ENCODE measurements at regions not wholly inside any gene's neighbourhood (a gene's known extent, or its start where the extent isn't known, plus 50 kb on each side); places are given as distances from the start of the nearest gene placed in this dataset.

DNA sequence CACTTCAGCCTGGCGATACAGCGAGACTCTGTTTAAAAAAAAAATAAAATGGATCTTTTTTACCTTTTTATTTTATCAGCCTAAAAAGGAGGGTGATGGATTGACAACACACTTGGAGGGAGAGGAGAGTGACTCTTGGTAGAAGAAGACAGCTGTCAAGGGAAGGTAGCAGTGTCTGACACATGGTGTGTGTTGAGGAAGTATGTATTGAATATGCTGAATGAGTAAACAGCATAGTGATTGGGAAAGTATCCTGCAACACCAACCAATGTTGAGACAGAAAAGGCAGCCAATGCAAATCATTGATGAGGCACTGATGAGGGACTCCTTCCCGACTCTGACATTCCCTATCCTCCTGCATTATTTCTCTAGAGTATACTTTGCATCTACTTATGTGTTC lies 306.4 kb downstream of the LPIN1 start:
- no peak for DNase-seq (ENCODE audit: low spot score in 2 of 2)
- TF ChIP-seq POLR2A (IDR thresholded peaks at IDR 0.05) (no peak), CTCF (IDR thresholded peaks at IDR 0.05) (no peak)
- intact Hi-C loops (cut with DNase I; ENCODE audit: low total_unique reads) = no loop called here
- no peak overlapping the region for H3K4me3 ChIP-seq (ENCODE audit: low read depth, poor library complexity, severe bottlenecking)
- WGBS, 2 donors = 88 to 94% methylated on average over 3 of the region's 3 CpGs

DNA sequence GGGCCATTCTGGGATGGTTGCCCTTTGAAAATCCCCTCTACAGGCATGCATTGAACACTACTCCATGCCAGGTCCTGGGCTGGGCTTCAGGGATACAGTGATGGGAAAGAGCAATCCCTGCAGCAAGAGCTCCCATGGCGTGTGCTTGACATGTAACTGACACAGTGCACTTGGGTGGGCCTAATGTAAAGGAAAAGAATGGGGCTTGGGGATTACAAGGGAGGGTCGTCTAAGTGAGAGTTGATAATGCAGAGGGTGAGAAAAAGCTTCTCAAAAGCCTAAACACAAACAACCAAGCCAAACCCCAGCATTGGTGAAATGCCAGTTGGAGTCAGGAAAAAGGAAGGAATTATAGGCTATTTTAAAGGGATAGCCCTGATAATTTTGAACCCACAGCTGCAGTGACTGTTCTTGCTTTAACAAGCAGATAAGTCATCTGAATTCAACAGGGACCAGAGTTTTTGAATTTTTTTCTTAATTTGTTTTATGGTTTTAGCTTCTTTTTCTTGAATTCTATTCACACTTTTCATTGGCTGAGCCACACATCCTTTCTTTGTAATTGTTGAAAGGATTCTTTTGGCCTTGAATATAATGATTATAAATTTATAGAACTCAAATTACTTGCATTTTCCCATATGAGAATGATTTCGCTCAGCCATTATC lies 308.7 kb downstream of the LPIN1 start:
- 74% methylated on average over 3 of the region's 3 CpGs for WGBS, 2 donors

DNA sequence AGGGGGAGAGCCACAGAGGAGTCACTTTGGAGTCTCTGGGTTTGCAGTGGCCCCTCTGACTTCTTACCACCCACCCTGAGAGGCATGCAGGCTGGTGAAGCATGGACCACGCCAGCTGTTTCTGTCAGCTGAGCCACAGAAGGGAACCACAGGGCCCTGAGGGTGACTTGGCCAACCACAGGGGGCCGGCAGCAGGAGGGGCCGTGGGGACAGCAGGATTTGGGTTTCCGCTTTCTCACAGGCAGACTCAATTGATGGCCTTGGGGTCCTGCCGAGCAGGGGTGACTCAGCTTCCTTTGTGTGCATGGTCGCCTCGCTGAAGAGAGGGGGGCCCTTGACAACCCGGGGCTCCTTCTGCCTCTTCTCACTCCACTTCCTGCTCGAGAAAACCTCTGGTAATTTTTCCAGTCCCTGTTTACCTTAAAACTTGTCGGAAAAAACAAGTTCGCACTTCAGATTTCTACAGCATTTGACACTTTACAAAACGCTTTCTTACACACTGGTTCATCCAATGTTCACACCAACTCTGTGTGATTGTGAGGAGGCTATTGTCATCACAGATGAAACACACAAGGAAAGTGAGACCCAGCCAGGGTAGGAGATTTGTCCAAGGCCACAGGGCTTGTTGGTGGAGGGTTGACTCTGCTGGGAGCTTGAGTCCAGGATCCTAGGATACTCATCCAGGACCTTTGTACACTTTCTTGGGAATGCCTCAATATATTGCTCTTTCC lies 311.2 kb downstream of the LPIN1 start:
- TF ChIP-seq POLR2A (IDR thresholded peaks at IDR 0.05) = no peak
- TF ChIP-seq CTCF (IDR thresholded peaks at IDR 0.05) = no peak
- no peak overlapping the region for H3K4me3 ChIP-seq (ENCODE audit: low read depth, poor library complexity, severe bottlenecking)
- 54 to 62% methylated on average over 12 of the region's 12 CpGs for WGBS, 2 donors
- intact Hi-C loops (cut with DNase I; ENCODE audit: low total_unique reads) = no loop called here
- no peak for DNase-seq (ENCODE audit: low spot score in 2 of 2)

More for the DNA sequence above, 308.7 kb downstream of the LPIN1 start:
- no peak overlapping the region for H3K4me3 ChIP-seq (ENCODE audit: low read depth, poor library complexity, severe bottlenecking)
- no peak for TF ChIP-seq POLR2A (IDR thresholded peaks at IDR 0.05)
- no peak for TF ChIP-seq CTCF (IDR thresholded peaks at IDR 0.05)
- DNase-seq (ENCODE audit: low spot score in 2 of 2) = no peak
- intact Hi-C loops (cut with DNase I; ENCODE audit: low total_unique reads) = no loop called here

- no peak overlapping the region for H3K4me3 ChIP-seq (ENCODE audit: low read depth, poor library complexity, severe bottlenecking)
- intact Hi-C loops (cut with DNase I; ENCODE audit: low total_unique reads) = no loop called here
- DNase-seq (ENCODE audit: low spot score in 2 of 2) = no peak
- WGBS, 2 donors = 62 to 69% methylated on average over 2 of the region's 2 CpGs
- TF ChIP-seq CTCF (IDR thresholded peaks at IDR 0.05) = no peak
- no peak for TF ChIP-seq POLR2A (IDR thresholded peaks at IDR 0.05)
Observed at GRCh38 chr2:12059616-12060441, 313.4 kb downstream of the LPIN1 start.

DNA sequence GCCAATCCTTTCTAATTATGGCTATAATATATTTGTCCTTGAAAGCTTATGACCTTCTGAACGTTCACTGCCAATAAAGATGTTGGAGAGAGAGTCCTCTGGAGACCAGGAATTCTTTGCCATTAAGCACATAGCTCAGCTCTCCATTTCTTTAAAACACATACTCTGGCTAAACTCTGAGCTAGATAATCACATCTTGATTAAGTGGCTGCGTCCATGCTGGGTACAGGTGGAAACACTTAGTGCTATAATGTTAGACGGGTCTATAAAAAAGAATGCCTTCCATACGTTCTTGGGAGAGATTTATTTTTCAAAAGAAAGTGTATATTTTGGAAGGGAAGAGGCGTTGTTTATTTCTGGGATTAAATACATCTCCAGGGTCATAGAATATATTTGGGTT lies 314.5 kb downstream of the LPIN1 start:
- H3K4me3 ChIP-seq (ENCODE audit: low read depth, poor library complexity, severe bottlenecking) = no peak overlapping the region
- no peak for DNase-seq (ENCODE audit: low spot score in 2 of 2)
- TF ChIP-seq POLR2A (IDR thresholded peaks at IDR 0.05) (no peak), CTCF (IDR thresholded peaks at IDR 0.05) (no peak)
- intact Hi-C loops (cut with DNase I; ENCODE audit: low total_unique reads) = no loop called here
- 80 to 82% methylated on average over 5 of the region's 5 CpGs for WGBS, 2 donors
